Hepatocyte (in vitro differentiated cells): ENCODE measurements at regions not wholly inside any gene's neighbourhood (a gene's known extent, or its start where the extent isn't known, plus 50 kb on each side); places are given as distances from the start of the nearest gene placed in this dataset.

Experiments used
- DNase-seq: peaks from one replicate; pipeline ENCODE4 v3.0.0-alpha.2; 2016; ENCODE audit warnings: low spot score
- H2AFZ ChIP-seq: fragments of 200-600 bp; sonication (generic); 2 replicates; pipeline ENCODE4 v1.6.0; 2016; ENCODE audit warnings: antibody characterized with exemption, mild to moderate bottlenecking
- H3K27ac ChIP-seq: fragments of 200-600 bp; sonication (generic); 2 replicates; pipeline ENCODE4 v1.5.1; 2016; ENCODE audit warnings: mild to moderate bottlenecking
- H3K27me3 ChIP-seq: fragments of 200-600 bp; sonication (generic); 2 replicates; pipeline ENCODE4 v1.6.1; 2016
- H3K36me3 ChIP-seq: fragments of 200-600 bp; sonication (generic); replicated peaks from 2 replicates; pipeline ENCODE4 v1.5.1; 2016; ENCODE audit warnings: low read depth; ENCODE audit not compliant: insufficient read depth
- H3K4me1 ChIP-seq: fragments of 200-600 bp; sonication (generic); 2 replicates; pipeline ENCODE4 v1.5.1; 2016; ENCODE audit warnings: mild to moderate bottlenecking, moderate library complexity; ENCODE audit not compliant: insufficient read depth
- H3K4me2 ChIP-seq: fragments of 200-600 bp; sonication (generic); 2 replicates; pipeline ENCODE4 v1.6.0; 2016
- H3K4me3 ChIP-seq: fragments of 200-600 bp; sonication (generic); 2 replicates; pipeline ENCODE4 v1.5.1; 2016; ENCODE audit warnings: mild to moderate bottlenecking
- H3K79me2 ChIP-seq: fragments of 200-600 bp; sonication (generic); 2 replicates; pipeline ENCODE4 v1.6.0; 2017; ENCODE audit warnings: mild to moderate bottlenecking
- H3K9me2 ChIP-seq: fragments of 200-600 bp; sonication (generic); replicated peaks from 2 replicates; pipeline ENCODE4 v1.6.0; 2017; ENCODE audit warnings: mild to moderate bottlenecking; ENCODE audit not compliant: insufficient read depth
- H3K9me3 ChIP-seq: fragments of 200-600 bp; sonication (generic); 2 replicates; pipeline ENCODE4 v1.5.1; 2016; ENCODE audit warnings: low read depth, mild to moderate bottlenecking
- H4K20me1 ChIP-seq: fragments of 200-600 bp; sonication (generic); 2 replicates; pipeline ENCODE4 v1.6.0; 2016; ENCODE audit warnings: mild to moderate bottlenecking; ENCODE audit not compliant: insufficient read depth, poor library complexity, severe bottlenecking
- EZH2 ChIP-seq: fragments of 200-600 bp; sonication (generic); IDR thresholded peaks from 2 replicates; pipeline ENCODE4 v1.6.1; 2016; ENCODE audit warnings: antibody characterized with exemption, mild to moderate bottlenecking, borderline replicate concordance
- EZH2phosphoT487 ChIP-seq: fragments of 200-600 bp; sonication (generic); IDR thresholded peaks from one replicate; pipeline ENCODE4 v1.6.1; 2018; ENCODE audit warnings: antibody characterized with exemption, mild to moderate bottlenecking, low read depth, moderate library complexity; ENCODE audit not compliant: unreplicated experiment, severe bottlenecking
- WGBS: methylation state at CpG from one replicate; pipeline ENCODE4 v1.1.6; 2016; ENCODE audit warnings: low lambda C conversion rate; ENCODE audit errors: missing lambda C conversion rate; 5-methylcytosine and 5-hydroxymethylcytosine counted together
- TF ChIP-seq, protein P1 (sequence below): fragments of 200-600 bp; sonication (generic); IDR thresholded peaks from 2 replicates; pipeline ENCODE4 v1.5.1; 2016; ENCODE audit warnings: antibody characterized with exemption, mild to moderate bottlenecking; ENCODE audit not compliant: poor library complexity

DNA sequence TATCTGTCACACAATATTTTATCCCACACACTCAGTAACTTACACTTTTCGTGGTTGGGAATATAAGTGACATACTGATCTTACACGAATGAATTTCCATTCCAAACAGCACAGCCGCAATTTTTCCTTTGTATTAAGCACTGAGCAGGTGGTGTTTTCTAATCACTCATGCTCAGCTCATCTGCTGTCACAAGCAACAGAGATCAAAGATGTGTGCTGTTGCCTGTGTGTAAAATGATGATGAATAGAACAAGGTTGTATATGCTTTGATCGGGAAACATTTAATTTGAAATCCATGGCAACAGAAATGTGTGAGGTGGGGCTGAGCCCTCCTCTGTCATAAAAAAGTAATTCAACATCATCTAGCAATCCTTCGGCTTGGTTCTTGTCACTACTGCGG, 927.7 kb upstream of the MBL2 start:
- H3K4me1 ChIP-seq, result no peaks in the 10 kb centered on the region
- no peak overlapping the region for H2AFZ ChIP-seq
- no peak overlapping the region for H3K4me3 ChIP-seq
- TF ChIP-seq, protein P1, sequence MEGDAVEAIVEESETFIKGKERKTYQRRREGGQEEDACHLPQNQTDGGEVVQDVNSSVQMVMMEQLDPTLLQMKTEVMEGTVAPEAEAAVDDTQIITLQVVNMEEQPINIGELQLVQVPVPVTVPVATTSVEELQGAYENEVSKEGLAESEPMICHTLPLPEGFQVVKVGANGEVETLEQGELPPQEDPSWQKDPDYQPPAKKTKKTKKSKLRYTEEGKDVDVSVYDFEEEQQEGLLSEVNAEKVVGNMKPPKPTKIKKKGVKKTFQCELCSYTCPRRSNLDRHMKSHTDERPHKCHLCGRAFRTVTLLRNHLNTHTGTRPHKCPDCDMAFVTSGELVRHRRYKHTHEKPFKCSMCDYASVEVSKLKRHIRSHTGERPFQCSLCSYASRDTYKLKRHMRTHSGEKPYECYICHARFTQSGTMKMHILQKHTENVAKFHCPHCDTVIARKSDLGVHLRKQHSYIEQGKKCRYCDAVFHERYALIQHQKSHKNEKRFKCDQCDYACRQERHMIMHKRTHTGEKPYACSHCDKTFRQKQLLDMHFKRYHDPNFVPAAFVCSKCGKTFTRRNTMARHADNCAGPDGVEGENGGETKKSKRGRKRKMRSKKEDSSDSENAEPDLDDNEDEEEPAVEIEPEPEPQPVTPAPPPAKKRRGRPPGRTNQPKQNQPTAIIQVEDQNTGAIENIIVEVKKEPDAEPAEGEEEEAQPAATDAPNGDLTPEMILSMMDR, result no peak
- TF ChIP-seq EZH2phosphoT487, result no peak
- TF ChIP-seq EZH2, result no peak
- no peak overlapping the region for H3K4me2 ChIP-seq
- H3K36me3 ChIP-seq, result no peaks in the 10 kb centered on the region
- H3K79me2 ChIP-seq, result no peaks in the 10 kb centered on the region
- WGBS, result 82% methylated on average over 6 of the region's 6 CpGs
- H3K9me3 ChIP-seq, result no peaks in the 10 kb centered on the region
- no peaks in the 10 kb centered on the region for H4K20me1 ChIP-seq
- DNase-seq, result no peak
- no peaks in the 10 kb centered on the region for H3K9me2 ChIP-seq
- H3K27ac ChIP-seq, result no peak overlapping the region
- no peaks in the 10 kb centered on the region for H3K27me3 ChIP-seq

DNA sequence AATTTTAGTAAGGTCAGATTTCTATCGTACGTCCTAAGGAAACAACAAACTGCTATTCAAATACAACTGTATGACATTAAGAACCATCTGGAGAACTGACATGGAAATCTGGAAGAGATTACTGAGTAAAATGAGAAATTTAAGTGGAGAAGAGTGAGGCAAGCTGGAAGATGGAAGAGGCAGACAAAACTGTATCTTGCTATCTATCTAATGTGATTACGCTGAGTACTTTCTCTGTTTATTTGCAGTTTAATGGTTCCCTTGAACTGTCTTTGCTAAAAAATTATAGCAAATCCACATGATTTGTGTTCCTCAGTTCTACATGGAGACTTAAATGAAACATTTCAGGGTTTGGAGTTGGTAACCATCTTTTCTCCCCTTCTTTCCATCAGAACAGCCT, 927.1 kb upstream of the MBL2 start:
- 56% methylated on average over 3 of the region's 3 CpGs for WGBS
- no peaks in the 10 kb centered on the region for H3K27me3 ChIP-seq

DNA sequence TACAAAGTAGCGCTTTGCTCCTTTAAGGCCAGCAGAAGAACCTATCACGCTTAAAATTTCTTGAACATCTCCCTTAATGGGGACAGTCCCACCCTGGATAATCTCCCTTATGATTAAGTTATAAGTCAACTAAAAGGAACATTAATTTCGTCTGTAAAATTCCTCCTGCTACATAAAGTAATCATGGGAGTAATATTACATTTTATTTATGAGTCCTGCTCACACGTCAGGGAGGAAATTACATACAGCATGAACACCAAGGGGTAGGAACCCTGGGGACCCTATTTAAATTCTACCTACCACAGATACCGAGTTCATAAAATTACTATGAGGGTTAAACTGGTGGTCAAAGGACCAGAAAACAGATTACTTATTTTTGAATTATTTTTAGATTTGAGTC, 926.6 kb upstream of the MBL2 start:
- 71% methylated on average over 5 of the region's 5 CpGs for WGBS
- Histone ChIP-seq H3K4me1 (no peaks in the 10 kb centered on the region), H3K79me2 (no peaks in the 10 kb centered on the region), H2AFZ (no peak overlapping the region), H3K9me3 (no peaks in the 10 kb centered on the region), H3K4me2 (no peak overlapping the region), H3K9me2 (no peaks in the 10 kb centered on the region), H3K27me3 (no peaks in the 10 kb centered on the region), H3K36me3 (no peaks in the 10 kb centered on the region), H3K27ac (no peak overlapping the region), H4K20me1 (no peaks in the 10 kb centered on the region), H3K4me3 (no peak overlapping the region)
- TF ChIP-seq, protein P1, result no peak
- TF ChIP-seq EZH2phosphoT487 (no peak), EZH2 (no peak)
- DNase-seq, result no peak

More for the DNA sequence above, 927.1 kb upstream of the MBL2 start:
- TF ChIP-seq, protein P1, result no peak
- no peak for TF ChIP-seq EZH2phosphoT487
- TF ChIP-seq EZH2, result no peak
- Histone ChIP-seq H3K9me2 (no peaks in the 10 kb centered on the region), H4K20me1 (no peaks in the 10 kb centered on the region), H3K4me1 (no peaks in the 10 kb centered on the region), H3K9me3 (no peaks in the 10 kb centered on the region), H3K4me3 (no peak overlapping the region), H3K27ac (no peak overlapping the region), H3K79me2 (no peaks in the 10 kb centered on the region), H3K36me3 (no peaks in the 10 kb centered on the region), H3K4me2 (no peak overlapping the region), H2AFZ (no peak overlapping the region)
- DNase-seq, result no peak

DNA sequence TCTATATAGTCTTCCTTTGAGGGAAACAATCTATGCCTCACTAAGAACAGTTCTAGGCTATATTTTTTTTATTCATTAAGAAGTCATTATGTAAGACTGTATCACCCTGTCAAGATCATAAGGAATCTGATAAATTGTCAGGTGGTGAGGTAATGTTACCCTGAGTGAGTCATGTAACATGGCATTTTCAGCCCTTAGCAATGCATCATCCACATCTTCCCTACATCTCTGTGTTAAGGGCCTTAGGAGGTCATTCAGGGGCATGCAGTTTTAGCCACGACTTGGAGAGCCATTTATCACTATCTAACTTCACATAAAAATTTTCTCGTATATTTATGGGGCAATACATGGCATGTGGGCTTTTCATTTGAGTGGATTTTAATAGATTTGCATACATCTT, 924.5 kb upstream of the MBL2 start:
- no peaks in the 10 kb centered on the region for H3K9me3 ChIP-seq

More for the DNA sequence above, 924.5 kb upstream of the MBL2 start:
- Histone ChIP-seq H2AFZ (no peak overlapping the region), H3K36me3 (no peaks in the 10 kb centered on the region), H3K27ac (no peak overlapping the region), H3K4me3 (no peak overlapping the region), H4K20me1 (no peaks in the 10 kb centered on the region), H3K4me1 (no peaks in the 10 kb centered on the region), H3K9me2 (no peaks in the 10 kb centered on the region), H3K27me3 (no peaks in the 10 kb centered on the region), H3K4me2 (no peak overlapping the region), H3K79me2 (no peaks in the 10 kb centered on the region)
- WGBS, result 57% methylated on average over 2 of the region's 2 CpGs
- DNase-seq, result peak; percentile 10
- TF ChIP-seq, protein P1, result no peak
- TF ChIP-seq EZH2 (no peak), EZH2phosphoT487 (no peak)
